Activated CD8-positive, alpha-beta memory T cell treated with anti-CD3 and anti-CD28 coated beads for 24 hours (primary cell): ENCODE measurements at regions not wholly inside any gene's neighbourhood (a gene's known extent, or its start where the extent isn't known, plus 50 kb on each side); places are given as distances from the start of the nearest gene placed in this dataset.
"Not testable (repeated sequence)": the region's sequence is repeated elsewhere in the genome, so short reads cannot be mapped to it uniquely, and the experiment has no call there.

Experiments used
- DNase-seq: peaks from one replicate; pipeline ENCODE4 v3.0.0-alpha.2; 2020

- DNase-seq: no peak
Observed at GRCh38 chr9:95783426-95783975, 92.0 kb upstream of the ERCC6L2 start.

DNA sequence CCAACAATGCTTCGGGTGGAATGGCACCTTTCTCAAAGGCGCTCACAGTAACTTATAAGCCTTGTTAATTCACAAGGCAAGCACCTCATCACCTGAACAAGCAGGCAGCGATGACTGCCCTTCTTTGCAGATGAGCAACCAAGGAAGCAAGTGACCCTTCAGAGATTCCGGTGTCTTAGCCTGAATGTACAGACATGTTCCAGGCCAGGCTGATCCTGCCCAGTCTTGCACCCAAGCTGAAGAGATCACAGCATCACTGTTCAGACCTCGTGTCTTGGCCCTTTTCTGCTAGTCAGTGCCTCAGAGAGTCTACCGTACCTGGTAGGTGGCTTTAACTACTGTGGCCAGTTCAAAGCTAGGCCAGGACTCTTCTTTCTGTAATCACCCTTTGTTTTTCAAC, 94.7 kb upstream of the ERCC6L2 start:
- no peak for DNase-seq

DNA sequence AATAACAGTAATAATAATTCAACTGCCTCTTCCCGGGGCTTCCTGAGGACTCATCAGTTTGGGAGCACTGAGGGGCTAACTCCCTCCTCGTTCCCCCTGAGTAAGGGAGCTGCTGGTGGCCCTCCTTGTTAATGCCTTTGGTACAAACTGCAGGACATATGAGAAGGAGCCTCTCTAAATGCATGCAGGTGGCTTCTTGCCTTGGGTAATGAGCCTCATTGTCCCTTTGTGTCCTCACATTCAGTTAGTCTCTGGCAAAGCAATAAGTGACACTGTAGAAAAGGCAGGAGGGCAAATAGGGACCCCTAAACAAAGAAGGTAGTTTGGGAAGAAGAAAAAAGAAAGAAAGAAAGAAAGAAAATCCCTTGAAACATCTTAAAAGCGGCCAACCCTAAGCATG, 95.4 kb upstream of the ERCC6L2 start:
- no peak for DNase-seq

DNA sequence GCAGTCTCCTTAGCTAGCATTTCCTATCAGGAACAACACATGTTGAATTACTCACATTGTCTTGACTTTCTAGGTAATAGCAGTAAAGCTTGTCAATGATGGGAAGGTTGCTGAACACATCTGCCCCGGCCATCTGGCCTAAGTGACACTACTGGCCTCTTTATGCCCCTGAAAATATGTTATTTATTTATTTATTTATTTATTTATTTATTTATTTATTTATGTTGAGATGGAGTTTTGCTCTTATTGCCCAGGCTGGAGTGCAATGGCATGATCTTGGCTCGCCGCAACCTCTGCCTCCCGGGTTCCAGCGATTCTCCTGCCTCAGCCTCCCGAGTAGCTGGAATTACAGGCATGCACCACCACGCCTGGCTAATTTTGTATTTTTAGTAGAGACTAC, 95.9 kb upstream of the ERCC6L2 start:
- DNase-seq: not testable (repeated sequence)

DNA sequence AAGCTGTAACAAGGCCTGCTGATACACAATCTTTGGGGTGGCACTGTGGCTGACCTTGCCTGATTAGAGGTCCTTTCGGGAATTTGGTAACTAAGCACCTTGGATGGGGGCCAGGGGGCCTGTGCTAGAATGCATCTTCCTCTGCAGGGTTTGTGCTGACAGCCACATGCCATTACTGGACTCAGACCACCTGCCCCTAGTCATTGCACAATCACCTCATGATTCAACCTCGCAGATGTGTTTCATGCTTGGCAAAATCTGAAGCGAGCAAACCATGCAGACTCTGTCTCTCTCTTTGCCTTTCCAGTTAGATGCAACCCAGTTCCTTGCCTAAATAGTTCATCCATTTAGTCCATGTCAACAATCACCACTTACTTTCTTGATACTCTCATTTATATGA, 96.5 kb upstream of the ERCC6L2 start:
- no peak for DNase-seq

DNA sequence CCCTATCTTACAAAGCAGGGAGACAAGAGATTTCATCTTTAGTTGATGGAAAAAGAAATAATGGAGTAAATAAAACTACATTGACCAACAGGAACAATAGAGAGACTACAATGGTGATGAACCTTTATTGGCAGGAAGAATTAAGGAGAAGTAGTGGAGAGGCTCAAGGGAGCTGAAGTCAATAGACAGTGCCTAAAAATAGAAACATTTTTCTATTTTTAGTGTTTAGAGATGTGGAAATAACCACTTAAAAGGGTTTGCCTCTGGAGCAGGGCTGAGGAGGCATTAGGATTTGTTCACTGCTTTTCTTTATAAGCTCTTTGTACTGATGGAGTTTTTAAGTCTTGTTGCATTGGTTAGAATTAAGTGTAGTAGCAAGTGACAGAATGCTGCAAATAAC, 98.4 kb upstream of the ERCC6L2 start:
- DNase-seq: no peak

GRCh38 chr9:95776176-95776575, 99.3 kb upstream of the ERCC6L2 start:
- no peak for DNase-seq

- DNase-seq: no peak
Observed at GRCh38 chr9:95775191-95775590, 100.3 kb upstream of the ERCC6L2 start.

- no peak for DNase-seq
Observed at GRCh38 chr9:95773053-95773418, 102.5 kb upstream of the ERCC6L2 start.

- DNase-seq: peak; percentile 66
Observed at GRCh38 chr9:95772320-95773052, 103.0 kb upstream of the ERCC6L2 start.

DNA sequence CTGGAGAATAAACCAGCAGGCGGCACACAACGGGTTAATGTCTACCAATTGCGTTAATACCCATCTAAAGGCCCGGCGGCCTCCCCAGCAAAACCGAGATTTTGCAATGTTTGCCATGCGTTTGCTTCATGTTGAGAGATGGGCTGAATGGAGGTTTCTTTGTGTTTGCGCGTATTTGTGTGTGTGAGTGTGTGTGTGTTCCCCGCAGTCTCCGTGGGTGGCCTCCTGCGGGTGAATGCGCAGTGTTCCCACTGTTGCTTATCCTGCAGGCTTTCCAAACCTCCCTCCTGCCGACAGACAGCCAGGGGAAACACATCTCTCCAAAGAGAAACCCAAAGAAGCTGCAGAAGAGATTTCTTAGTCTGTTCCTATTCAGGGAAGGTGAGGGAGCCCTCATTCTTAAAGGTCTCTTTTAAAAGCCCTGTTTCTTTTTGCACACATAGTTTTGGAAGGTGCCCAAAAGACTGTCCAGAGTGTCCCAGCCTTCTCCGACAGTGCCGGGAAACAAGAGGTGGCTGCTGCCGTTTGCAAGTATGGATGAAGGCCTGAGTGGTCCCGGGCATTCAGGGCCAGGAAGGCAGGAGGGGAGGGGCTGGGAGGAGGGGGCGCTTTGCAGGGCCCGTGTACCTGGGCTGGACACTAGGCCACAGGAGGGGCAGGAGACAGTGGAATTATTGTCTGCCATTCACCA, 103.8 kb upstream of the ERCC6L2 start:
- no peak for DNase-seq

GRCh38 chr9:95770653-95771131, 104.8 kb upstream of the ERCC6L2 start:
- DNase-seq: no peak

- no peak for DNase-seq
Observed at GRCh38 chr9:95769909-95770433, 105.5 kb upstream of the ERCC6L2 start.

DNA sequence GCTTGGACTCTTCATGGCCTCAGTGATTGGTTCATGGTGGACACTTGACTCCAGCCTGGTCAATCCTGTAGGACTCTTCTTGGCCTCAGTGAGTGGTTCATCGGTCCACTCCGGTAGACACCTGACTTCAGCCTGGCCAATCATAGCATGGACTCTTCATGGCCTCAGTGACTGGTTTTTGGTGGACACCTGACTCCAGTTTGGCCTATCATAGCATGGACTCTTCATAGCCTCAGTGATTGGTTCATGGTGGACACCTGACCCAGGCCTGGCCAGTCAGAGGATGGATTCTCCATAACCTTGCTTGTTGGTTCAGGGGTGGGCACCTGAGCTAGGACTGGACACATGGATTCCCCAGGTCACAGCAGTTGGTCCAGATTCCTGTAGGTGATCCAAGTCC, 106.0 kb upstream of the ERCC6L2 start:
- DNase-seq: no peak

DNA sequence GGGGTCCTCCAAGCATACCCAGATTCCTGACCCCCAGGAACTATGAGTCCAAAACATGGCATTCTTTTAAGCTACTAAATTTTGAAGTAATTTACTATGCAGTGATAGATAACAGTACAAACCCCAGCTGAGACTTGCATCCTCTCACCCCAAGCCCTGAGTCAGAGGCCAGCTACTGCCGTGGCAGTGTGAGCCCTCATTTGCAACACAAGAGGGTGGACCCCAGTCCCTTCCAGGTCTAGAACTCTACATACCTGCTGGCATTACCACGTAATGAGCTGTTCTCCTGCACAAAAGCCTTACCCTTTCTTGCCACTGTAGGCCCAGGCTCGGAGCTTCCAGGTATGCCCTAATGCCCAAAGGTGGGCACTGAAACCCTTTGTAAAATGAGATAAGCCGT, 108.6 kb upstream of the ERCC6L2 start:
- no peak for DNase-seq

GRCh38 chr9:95764533-95765319, 110.8 kb upstream of the ERCC6L2 start:
- DNase-seq: no peak

- no peak for DNase-seq
Observed at GRCh38 chr9:95763983-95764382, 111.5 kb upstream of the ERCC6L2 start.

DNA sequence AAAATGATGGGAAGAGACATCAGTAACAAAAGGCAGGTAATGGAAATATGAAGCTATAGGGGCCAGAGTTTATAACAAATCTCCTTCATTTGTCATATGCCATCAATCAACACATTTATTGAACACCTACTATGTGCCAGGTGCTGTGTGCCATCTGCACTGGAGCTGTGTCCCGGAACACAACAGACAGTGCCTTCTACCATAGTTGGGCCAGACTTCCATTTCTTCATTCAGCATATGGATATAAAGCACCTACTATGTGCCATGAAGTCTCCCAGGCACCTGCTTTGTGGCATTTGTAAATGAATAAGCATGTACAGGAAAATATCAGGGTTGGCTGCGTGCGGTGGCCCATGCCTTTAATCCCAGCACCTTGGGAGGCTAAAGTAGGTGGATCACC, 112.5 kb upstream of the ERCC6L2 start:
- DNase-seq: no peak

- DNase-seq: no peak
Observed at GRCh38 chr9:95762322-95762721, 113.2 kb upstream of the ERCC6L2 start.

- no peak for DNase-seq
Observed at GRCh38 chr9:95760791-95761190, 114.7 kb upstream of the ERCC6L2 start.

- DNase-seq: no peak
Observed at GRCh38 chr9:95757439-95757838, 118.1 kb upstream of the ERCC6L2 start.

- no peak for DNase-seq
Observed at GRCh38 chr9:95756986-95757385, 118.5 kb upstream of the ERCC6L2 start.

DNA sequence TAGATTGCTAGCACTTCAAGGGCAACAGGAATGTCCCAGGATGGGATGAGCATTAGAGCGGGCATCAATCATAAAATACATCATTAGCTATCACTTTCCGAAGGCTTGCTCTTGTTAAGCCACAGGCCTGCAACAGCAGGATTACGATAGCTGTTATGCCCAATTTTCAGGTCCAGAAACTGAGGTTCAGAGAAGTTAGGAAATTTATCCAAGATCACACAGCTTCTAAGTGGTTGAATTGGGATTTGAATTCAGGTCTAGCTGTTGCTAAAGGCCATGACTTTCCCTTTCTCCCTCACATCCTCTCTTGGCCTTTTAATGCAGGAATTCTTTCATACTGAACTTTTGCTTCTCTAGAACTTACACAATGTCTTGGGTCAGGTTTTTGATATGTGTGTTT, 119.4 kb upstream of the ERCC6L2 start:
- no peak for DNase-seq

DNA sequence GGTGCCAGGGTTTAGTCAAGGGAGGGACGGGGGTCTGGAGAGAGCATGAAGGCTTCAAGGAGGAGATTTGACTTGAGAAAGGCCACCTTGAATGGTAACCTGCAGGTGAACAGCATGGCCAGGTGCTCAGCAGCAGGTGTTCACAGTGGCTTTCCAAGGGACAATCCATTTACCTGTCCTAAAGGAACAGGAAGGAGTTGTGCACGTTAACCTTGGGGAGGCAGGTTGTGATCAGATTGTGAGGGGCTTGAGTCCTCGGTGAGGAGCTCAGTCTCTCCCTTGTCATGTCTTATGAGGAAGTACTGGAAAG, 120.1 kb upstream of the ERCC6L2 start:
- DNase-seq: no peak
